ENCODE measurements at regions not wholly inside any gene's neighbourhood (a gene's known extent, or its start where the extent isn't known, plus 50 kb on each side); places are given as distances from the start of the nearest gene placed in this dataset.

- no peak for TF ChIP-seq POLR2AphosphoS5 (IDR thresholded peaks at IDR 0.05)
- no peak for TF ChIP-seq CTCF (IDR thresholded peaks at IDR 0.05)
- no peak for TF ChIP-seq POLR2A (IDR thresholded peaks at IDR 0.05)
- no peak for TF ChIP-seq EP300 (IDR thresholded peaks at IDR 0.05; ENCODE audit: low read depth)
Observed at GRCh38 chr13:90954605-90955195, 392.8 kb upstream of the MIR17HG start.
